SK-N-SH (cell line): ENCODE measurements at regions not wholly inside any gene's neighbourhood (a gene's known extent, or its start where the extent isn't known, plus 50 kb on each side); places are given as distances from the start of the nearest gene placed in this dataset.

Source experiments
- FOXM1 ChIP-seq: IDR thresholded peaks from 2 replicates; pipeline ENCODE4 v1.4.0; 2012; ENCODE audit warnings: low read depth, mild to moderate bottlenecking
- TF ChIP-seq, protein P1 (sequence below): IDR thresholded peaks from 2 replicates; pipeline ENCODE4 v1.6.1; 2012; ENCODE audit warnings: mild to moderate bottlenecking, low read depth, low read length, moderate library complexity

DNA sequence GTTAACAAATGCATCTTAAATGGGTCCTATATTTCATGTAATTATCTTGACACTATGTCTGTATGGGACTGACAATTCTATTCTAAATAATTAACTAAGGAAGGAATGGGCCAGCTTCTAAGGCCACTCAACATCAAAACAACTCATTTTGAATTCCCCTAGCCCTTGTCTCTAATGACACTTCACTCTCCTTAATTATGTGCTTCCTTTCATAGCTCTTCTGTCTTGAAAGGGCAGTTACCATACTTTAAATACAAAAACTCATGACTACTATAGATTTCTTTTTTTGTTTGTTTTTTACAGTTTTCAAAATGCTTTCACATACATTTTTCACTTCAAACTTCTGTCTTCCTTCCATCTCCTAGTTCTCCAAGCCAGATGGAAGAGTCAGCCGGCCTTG is 126.1 kb upstream of the CHODL start:
- TF ChIP-seq, protein P1, sequence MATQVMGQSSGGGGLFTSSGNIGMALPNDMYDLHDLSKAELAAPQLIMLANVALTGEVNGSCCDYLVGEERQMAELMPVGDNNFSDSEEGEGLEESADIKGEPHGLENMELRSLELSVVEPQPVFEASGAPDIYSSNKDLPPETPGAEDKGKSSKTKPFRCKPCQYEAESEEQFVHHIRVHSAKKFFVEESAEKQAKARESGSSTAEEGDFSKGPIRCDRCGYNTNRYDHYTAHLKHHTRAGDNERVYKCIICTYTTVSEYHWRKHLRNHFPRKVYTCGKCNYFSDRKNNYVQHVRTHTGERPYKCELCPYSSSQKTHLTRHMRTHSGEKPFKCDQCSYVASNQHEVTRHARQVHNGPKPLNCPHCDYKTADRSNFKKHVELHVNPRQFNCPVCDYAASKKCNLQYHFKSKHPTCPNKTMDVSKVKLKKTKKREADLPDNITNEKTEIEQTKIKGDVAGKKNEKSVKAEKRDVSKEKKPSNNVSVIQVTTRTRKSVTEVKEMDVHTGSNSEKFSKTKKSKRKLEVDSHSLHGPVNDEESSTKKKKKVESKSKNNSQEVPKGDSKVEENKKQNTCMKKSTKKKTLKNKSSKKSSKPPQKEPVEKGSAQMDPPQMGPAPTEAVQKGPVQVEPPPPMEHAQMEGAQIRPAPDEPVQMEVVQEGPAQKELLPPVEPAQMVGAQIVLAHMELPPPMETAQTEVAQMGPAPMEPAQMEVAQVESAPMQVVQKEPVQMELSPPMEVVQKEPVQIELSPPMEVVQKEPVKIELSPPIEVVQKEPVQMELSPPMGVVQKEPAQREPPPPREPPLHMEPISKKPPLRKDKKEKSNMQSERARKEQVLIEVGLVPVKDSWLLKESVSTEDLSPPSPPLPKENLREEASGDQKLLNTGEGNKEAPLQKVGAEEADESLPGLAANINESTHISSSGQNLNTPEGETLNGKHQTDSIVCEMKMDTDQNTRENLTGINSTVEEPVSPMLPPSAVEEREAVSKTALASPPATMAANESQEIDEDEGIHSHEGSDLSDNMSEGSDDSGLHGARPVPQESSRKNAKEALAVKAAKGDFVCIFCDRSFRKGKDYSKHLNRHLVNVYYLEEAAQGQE, result no peak
- no peak for TF ChIP-seq FOXM1
